HEK293T (cell line): ENCODE measurements at regions not wholly inside any gene's neighbourhood (a gene's known extent, or its start where the extent isn't known, plus 50 kb on each side); places are given as distances from the start of the nearest gene placed in this dataset.

ENCODE experiments used
- CTCF ChIA-PET: fragments of 350-600 bp; formaldehyde crosslinking; extraction: SDS; loops from one replicate; lab custom pipeline; 2021; ENCODE audit warnings: antibody characterized with exemption, inconsistent platforms; lab: Yijun Ruan, JAX
- POLR2A ChIA-PET: fragments of 350-600 bp; formaldehyde crosslinking; extraction: SDS; loops from one replicate; lab custom pipeline; 2020; ENCODE audit warnings: antibody characterized with exemption, inconsistent platforms; lab: Yijun Ruan, JAX
- DNase-seq: peaks from one replicate; pipeline ENCODE4 v3.0.0; 2012; ENCODE audit warnings: mixed read lengths; ENCODE audit errors: extremely low spot score
- ARNT ChIP-seq: fragments of 450-650 bp; IDR thresholded peaks from 2 replicates; pipeline ENCODE4 v1.6.1; 2017; ENCODE audit warnings: mild to moderate bottlenecking
- BHLHE40 ChIP-seq: fragments of 450-650 bp; IDR thresholded peaks from 2 replicates; pipeline ENCODE4 v1.6.1; 2016; ENCODE audit warnings: mild to moderate bottlenecking, moderate library complexity, borderline replicate concordance
- CTBP1 ChIP-seq: fragments of 450-650 bp; IDR thresholded peaks from 2 replicates; pipeline ENCODE4 v1.6.1; 2016; ENCODE audit warnings: borderline replicate concordance
- ELF4 ChIP-seq: fragments of 450-650 bp; IDR thresholded peaks from 2 replicates; pipeline ENCODE4 v1.6.1; 2017; ENCODE audit warnings: antibody characterized with exemption
- FOXA1 ChIP-seq: fragments of 450-650 bp; IDR thresholded peaks from 2 replicates; pipeline ENCODE4 v1.6.1; 2016; ENCODE audit warnings: mild to moderate bottlenecking
- FOXK2 ChIP-seq: fragments of 450-650 bp; IDR thresholded peaks from 2 replicates; pipeline ENCODE4 v1.6.1; 2016; ENCODE audit warnings: mild to moderate bottlenecking
- FOXM1 ChIP-seq: fragments of 450-650 bp; IDR thresholded peaks from 2 replicates; pipeline ENCODE4 v1.6.1; 2017; ENCODE audit warnings: mild to moderate bottlenecking, borderline replicate concordance
- HDGF ChIP-seq: fragments of 450-650 bp; IDR thresholded peaks from 2 replicates; pipeline ENCODE4 v1.6.1; 2017; ENCODE audit warnings: antibody characterized with exemption, borderline replicate concordance
- L3MBTL2 ChIP-seq: fragments of 450-650 bp; conservative IDR thresholded peaks from 2 replicates; pipeline ENCODE4 v1.6.1; 2016; ENCODE audit warnings: mild to moderate bottlenecking
- LEF1 ChIP-seq: fragments of 450-650 bp; IDR thresholded peaks from 2 replicates; pipeline ENCODE4 v1.6.1; 2017; ENCODE audit warnings: mild to moderate bottlenecking, borderline replicate concordance
- NFRKB ChIP-seq: fragments of 450-650 bp; IDR thresholded peaks from 2 replicates; pipeline ENCODE4 v1.6.1; 2016; ENCODE audit warnings: mild to moderate bottlenecking, moderate library complexity
- SP1 ChIP-seq: fragments of 450-650 bp; IDR thresholded peaks from 2 replicates; pipeline ENCODE4 v1.6.1; 2017
- SUZ12 ChIP-seq: fragments of 450-650 bp; IDR thresholded peaks from 2 replicates; pipeline ENCODE4 v1.6.1; 2016; ENCODE audit warnings: mild to moderate bottlenecking
- TARDBP ChIP-seq: fragments of 450-650 bp; IDR thresholded peaks from 2 replicates; pipeline ENCODE4 v1.6.1; 2016
- ZNF384 ChIP-seq: fragments of 450-650 bp; IDR thresholded peaks from 2 replicates; pipeline ENCODE4 v1.6.1; 2016
- TF ChIP-seq, protein P1 (sequence below): fragments of 450-650 bp; IDR thresholded peaks from 2 replicates; pipeline ENCODE4 v1.6.1; 2016

DNA sequence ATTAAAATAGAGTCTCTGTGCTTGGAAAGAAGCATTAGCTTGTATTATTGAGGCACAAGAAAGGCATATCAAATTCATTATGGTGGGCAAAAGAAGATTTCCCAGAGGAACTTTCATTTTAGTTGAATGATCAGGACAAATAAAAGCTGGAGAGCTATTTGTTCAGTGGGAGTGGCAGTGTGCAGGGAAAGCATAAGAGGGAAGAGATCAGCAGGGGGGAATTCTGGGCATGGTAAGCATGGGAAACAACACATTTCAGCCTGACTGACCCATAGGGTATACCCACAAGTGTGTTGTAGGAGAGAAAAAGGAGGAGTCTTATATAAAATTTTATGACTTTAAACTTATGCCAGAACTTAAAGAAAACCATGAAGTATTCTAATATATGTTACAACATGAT is 167.7 kb upstream of the RASA1 start:
- ChIA-PET POLR2A (no interaction called here), CTCF (no interaction called here)
- no peak for DNase-seq
- TF ChIP-seq BHLHE40 (no peak), CTBP1 (no peak), FOXK2 (no peak), FOXM1 (no peak), ARNT (no peak), L3MBTL2 (no peak), TARDBP (no peak), HDGF (no peak), NFRKB (no peak), SP1 (no peak), ELF4 (no peak), FOXA1 (no peak), LEF1 (no peak), SUZ12 (no peak), ZNF384 (no peak)
- TF ChIP-seq, protein P1, sequence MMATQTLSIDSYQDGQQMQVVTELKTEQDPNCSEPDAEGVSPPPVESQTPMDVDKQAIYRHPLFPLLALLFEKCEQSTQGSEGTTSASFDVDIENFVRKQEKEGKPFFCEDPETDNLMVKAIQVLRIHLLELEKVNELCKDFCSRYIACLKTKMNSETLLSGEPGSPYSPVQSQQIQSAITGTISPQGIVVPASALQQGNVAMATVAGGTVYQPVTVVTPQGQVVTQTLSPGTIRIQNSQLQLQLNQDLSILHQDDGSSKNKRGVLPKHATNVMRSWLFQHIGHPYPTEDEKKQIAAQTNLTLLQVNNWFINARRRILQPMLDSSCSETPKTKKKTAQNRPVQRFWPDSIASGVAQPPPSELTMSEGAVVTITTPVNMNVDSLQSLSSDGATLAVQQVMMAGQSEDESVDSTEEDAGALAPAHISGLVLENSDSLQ, result no peak

DNA sequence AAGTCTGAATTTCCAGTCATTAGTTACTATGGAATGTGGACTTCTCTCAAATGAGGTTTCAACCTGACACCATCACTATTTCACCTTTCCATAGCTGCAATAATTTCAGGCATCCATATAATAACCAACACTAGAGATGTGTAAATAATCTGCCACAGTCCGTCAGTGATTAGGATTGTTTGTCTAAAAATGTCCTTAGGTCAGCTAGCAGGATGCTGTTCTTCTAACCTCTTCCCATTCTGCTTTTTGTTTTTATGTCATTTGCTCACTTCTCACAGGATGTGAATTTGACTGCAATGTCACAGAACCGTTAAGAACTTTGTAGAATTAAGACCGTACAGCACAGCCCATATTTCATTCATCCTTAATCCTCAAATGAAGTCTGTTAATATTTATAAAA is 166.4 kb upstream of the RASA1 start:
- POLR2A ChIA-PET, result no interaction called here
- CTCF ChIA-PET, result no interaction called here
- DNase-seq, result no peak
- no peak for TF ChIP-seq BHLHE40
- no peak for TF ChIP-seq CTBP1
- TF ChIP-seq ARNT, result no peak
- TF ChIP-seq ZNF384, result no peak
- no peak for TF ChIP-seq TARDBP
- TF ChIP-seq LEF1, result no peak
- TF ChIP-seq ELF4, result no peak
- no peak for TF ChIP-seq NFRKB
- no peak for TF ChIP-seq HDGF
- TF ChIP-seq SUZ12, result no peak
- TF ChIP-seq SP1, result no peak
- TF ChIP-seq FOXK2, result no peak
- TF ChIP-seq FOXA1, result no peak

DNA sequence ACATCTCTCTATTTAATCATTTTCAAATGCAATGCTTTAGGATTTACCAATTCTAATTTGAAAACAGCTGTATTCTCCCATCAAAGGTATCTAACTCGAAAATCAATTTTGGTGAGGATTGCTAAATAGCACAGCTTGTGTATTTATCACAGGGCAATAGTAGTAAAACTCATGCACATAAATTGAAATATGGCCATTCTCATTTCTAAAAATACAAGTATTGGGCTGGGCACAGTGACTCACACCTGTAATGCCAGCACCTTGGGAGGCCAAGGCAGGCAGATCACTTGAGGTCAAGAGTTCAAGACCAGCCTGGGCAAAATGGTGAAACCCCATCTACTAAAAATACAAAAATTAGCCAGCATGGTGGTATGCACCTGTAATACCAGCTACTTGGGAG is 164.8 kb upstream of the RASA1 start:
- no peak for DNase-seq
- ChIA-PET CTCF (no interaction called here), POLR2A (no interaction called here)
- TF ChIP-seq CTBP1 (no peak), ELF4 (no peak), FOXM1 (no peak), ARNT (no peak), HDGF (no peak), ZNF384 (no peak), SP1 (no peak), BHLHE40 (no peak)
- TF ChIP-seq, protein P1, result no peak

DNA sequence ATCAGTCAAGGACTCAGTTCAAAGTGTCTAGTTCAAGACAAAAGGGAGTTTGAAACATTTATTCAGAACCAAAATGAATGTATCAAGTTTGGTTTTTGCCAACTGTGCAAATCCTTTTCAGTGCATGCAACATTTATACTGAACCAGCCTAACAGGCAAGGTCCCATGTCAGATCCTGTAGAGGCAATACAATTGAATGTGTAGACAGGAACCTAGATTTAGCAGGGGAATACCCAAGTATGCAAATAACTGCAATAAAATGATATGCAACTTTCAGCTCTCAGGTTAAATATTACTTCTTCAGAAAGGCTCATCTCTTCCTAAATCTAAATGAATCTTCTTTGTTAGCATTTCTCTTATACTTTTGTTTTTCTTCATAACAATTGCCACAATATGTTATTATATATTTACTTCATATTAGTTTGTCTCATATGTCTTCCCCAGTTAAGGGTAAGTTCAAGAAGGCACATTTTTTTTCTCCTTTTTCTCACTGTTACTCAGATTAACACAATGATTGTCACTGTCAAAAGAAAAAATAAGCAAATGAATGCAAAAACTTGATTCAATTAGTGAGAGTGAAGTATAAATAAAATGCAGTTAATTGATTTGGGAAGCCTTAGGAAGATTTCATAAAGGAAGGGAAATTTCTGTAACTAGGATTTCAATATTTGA is 163.9 kb upstream of the RASA1 start:
- ChIA-PET POLR2A (no interaction called here), CTCF (no interaction called here)
- TF ChIP-seq SUZ12, result no peak
- TF ChIP-seq, protein P1, result no peak
- TF ChIP-seq NFRKB, result no peak
- no peak for TF ChIP-seq ZNF384
- TF ChIP-seq ARNT, result no peak
- TF ChIP-seq SP1, result no peak
- TF ChIP-seq TARDBP, result no peak
- TF ChIP-seq L3MBTL2, result no peak
- TF ChIP-seq FOXA1, result no peak
- TF ChIP-seq BHLHE40, result no peak
- TF ChIP-seq CTBP1, result no peak
- no peak for TF ChIP-seq ELF4
- TF ChIP-seq FOXM1, result no peak
- no peak for TF ChIP-seq LEF1
- TF ChIP-seq HDGF, result no peak
- TF ChIP-seq FOXK2, result no peak
- no peak for DNase-seq

DNA sequence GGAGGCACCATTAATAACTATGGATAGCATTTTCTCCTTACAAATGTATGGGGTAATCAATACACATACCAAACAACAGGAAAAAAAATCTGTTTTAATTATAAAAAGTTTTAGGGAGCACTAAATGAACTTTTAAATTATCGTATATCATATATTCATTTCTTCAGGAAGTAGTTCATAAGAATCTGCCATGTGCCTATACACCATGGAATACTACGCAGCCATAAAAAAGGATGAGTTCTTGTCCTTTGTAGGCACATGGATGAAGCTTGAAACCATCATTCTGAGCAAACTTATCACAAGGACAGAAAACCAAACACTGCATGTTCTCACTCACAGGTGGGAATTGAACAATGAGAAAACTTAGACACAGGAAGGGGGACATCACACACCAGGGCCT is 162.1 kb upstream of the RASA1 start:
- POLR2A ChIA-PET, result no interaction called here
- TF ChIP-seq HDGF (no peak), NFRKB (no peak), FOXA1 (no peak), ELF4 (no peak), ZNF384 (no peak), SP1 (no peak), CTBP1 (no peak), ARNT (no peak), BHLHE40 (no peak), L3MBTL2 (no peak), LEF1 (no peak), FOXK2 (no peak), FOXM1 (no peak), SUZ12 (no peak), TARDBP (no peak)
- TF ChIP-seq, protein P1, result no peak
- no peak for DNase-seq
- CTCF ChIA-PET, result no interaction called here
